B cell (primary cell): ENCODE measurements at regions not wholly inside any gene's neighbourhood (a gene's known extent, or its start where the extent isn't known, plus 50 kb on each side); places are given as distances from the start of the nearest gene placed in this dataset.

Source experiments
- ATAC-seq: fragments of 200-7000 bp; cut with Tn5 transposase; one replicate; pipeline ENCODE4 v1.10.0; 2021; ENCODE audit warnings: low read depth, mild to moderate bottlenecking, moderate number of reproducible peaks, moderate library complexity
- CTCF ChIA-PET: fragments of 350-600 bp; sonication (Branson Sonifier 250); formaldehyde crosslinking; loops from one replicate; lab custom pipeline; 2021; ENCODE audit warnings: antibody characterized with exemption, inconsistent platforms; lab: Charles Lee
- POLR2A ChIA-PET: fragments of 350-600 bp; sonication (Branson Sonifier 250); formaldehyde crosslinking; loops from one replicate; lab custom pipeline; 2021; ENCODE audit warnings: antibody characterized with exemption; lab: Charles Lee
- DNase-seq: peaks from one replicate; pipeline ENCODE4 v3.0.0; 2013
- H2AFZ ChIP-seq: 2 replicates; pipeline ENCODE4 v1.6.1; 2012; ENCODE audit warnings: mild to moderate bottlenecking, low read depth, low read length; ENCODE audit not compliant: insufficient read depth, poor library complexity, severe bottlenecking
- H3K27ac ChIP-seq, 2 donors: 1 replicate in 1 of 2; 2 replicates in 1 of 2; pipeline ENCODE4 v1.5.1; 2012 to 2013; ENCODE audit warnings: low read length in 2 of 2, mild to moderate bottlenecking in 2 of 2, moderate library complexity in 1 of 2
- H3K27me3 ChIP-seq, 4 experiments: fragments of 200-600 bp in 1 of 4; sonication (generic) in 1 of 4; replicated peaks in 1 of 4; 1 replicate in 2 of 4; 2 replicates in 2 of 4; pipeline versions ENCODE4 v1.6.1 to v1.7.0; 2013 to 2016; ENCODE audit warnings: low read length in 3 of 4, mild to moderate bottlenecking in 2 of 4, mixed read lengths in 1 of 4, moderate library complexity in 1 of 4; ENCODE audit not compliant: insufficient read depth in 4 of 4, control insufficient read depth in 3 of 4; ENCODE audit errors: control extremely low read depth in 1 of 4
- H3K36me3 ChIP-seq, 2 experiments: replicated peaks in 1 of 2; 1 replicate in 1 of 2; 2 replicates in 1 of 2; pipeline versions ENCODE4 v1.6.1 to v1.7.1; 2013; ENCODE audit warnings: low read length in 1 of 2; ENCODE audit not compliant: insufficient read depth in 2 of 2, control insufficient read depth in 1 of 2; ENCODE audit errors: control extremely low read depth in 1 of 2, extremely low read depth in 1 of 2
- H3K4me1 ChIP-seq, 2 donors: fragments of 200-600 bp in 1 of 2; sonication (generic) in 1 of 2; 1 replicate in 1 of 2; 2 replicates in 1 of 2; pipeline versions ENCODE4 v1.5.1 to v1.6.1; 2013 to 2017; ENCODE audit warnings: low read length in 2 of 2; ENCODE audit not compliant: control insufficient read depth in 2 of 2, insufficient read depth in 2 of 2
- H3K4me2 ChIP-seq: replicated peaks from 2 replicates; pipeline ENCODE3; 2012; ENCODE audit warnings: mild to moderate bottlenecking, low read depth, low read length; ENCODE audit not compliant: poor library complexity, severe bottlenecking
- H3K4me3 ChIP-seq, 5 experiments: fragments of 200-600 bp in 1 of 5; sonication (generic) in 1 of 5; 1 replicate in 3 of 5; 2 replicates in 2 of 5; pipeline versions ENCODE4 v1.5.1 to v1.7.0; 2011 to 2016; ENCODE audit warnings: low read length in 4 of 5, mild to moderate bottlenecking in 4 of 5, low read depth in 2 of 5, control low read depth in 1 of 5, moderate library complexity in 1 of 5; ENCODE audit not compliant: insufficient read depth in 1 of 5; ENCODE audit errors: control extremely low read depth in 1 of 5, extremely low read depth in 1 of 5
- H3K79me2 ChIP-seq: fragments of 200-600 bp; sonication (generic); one replicate; pipeline ENCODE4 v1.6.0; 2016; ENCODE audit warnings: low read length; ENCODE audit not compliant: control insufficient read depth, insufficient read depth
- H3K9ac ChIP-seq: fragments of 200-600 bp; sonication (generic); 2 replicates; pipeline ENCODE4 v1.6.1; 2017; ENCODE audit warnings: mild to moderate bottlenecking, low read length, moderate library complexity
- H3K9me3 ChIP-seq, 3 donors: one replicate each; pipeline versions ENCODE4 v1.6.1 to v1.7.1; 2013; ENCODE audit warnings: low read length in 2 of 3; ENCODE audit not compliant: control insufficient read depth in 2 of 3, insufficient read depth in 1 of 3; ENCODE audit errors: control extremely low read depth in 1 of 3
- H4K20me1 ChIP-seq: 2 replicates; pipeline ENCODE4 v1.6.0; 2012; ENCODE audit warnings: mild to moderate bottlenecking, low read length; ENCODE audit not compliant: insufficient read depth, control insufficient read depth, poor library complexity, severe bottlenecking
- H3K27ac Mint-ChIP-seq: one replicate; pipeline ENCODE4 v1.8.0; 2021; ENCODE audit warnings: mixed read lengths
- H3K27me3 Mint-ChIP-seq: one replicate; pipeline ENCODE4 v1.8.0; 2021; ENCODE audit warnings: mixed read lengths
- H3K4me1 Mint-ChIP-seq: one replicate; pipeline ENCODE4 v1.8.0; 2021; ENCODE audit warnings: mixed read lengths
- H3K4me3 Mint-ChIP-seq: one replicate; pipeline ENCODE4 v1.8.0; 2021; ENCODE audit warnings: mixed read lengths
- H3K9me3 Mint-ChIP-seq: one replicate; pipeline ENCODE4 v1.8.0; 2022; ENCODE audit warnings: mixed read lengths; ENCODE audit not compliant: insufficient read depth
- CTCF ChIP-seq: fragments of 200-600 bp; IDR thresholded peaks from one replicate; pipeline ENCODE4 v1.8.0; 2022; ENCODE audit warnings: antibody characterized with exemption, mild to moderate bottlenecking
- EZH2 ChIP-seq: IDR thresholded peaks from 2 replicates; pipeline ENCODE4 v1.6.1; 2012; ENCODE audit warnings: borderline replicate concordance, low read depth, mild to moderate bottlenecking, moderate library complexity, low read length; ENCODE audit not compliant: insufficient read depth, poor library complexity, severe bottlenecking
- WGBS: methylation state at CpG from one replicate; pipeline ENCODE4 v1.1.5; 2013; ENCODE audit warnings: missing lambda C conversion rate; ENCODE audit not compliant: insufficient coverage; 5-methylcytosine and 5-hydroxymethylcytosine counted together
- intact Hi-C: fragments of 100-400 bp; cut with micrococcal nuclease; formaldehyde crosslinking; loops from one replicate; pipeline ENCODE4 v1.10.0; 2022

- POLR2A ChIA-PET: no interaction called here
- H3K4me1 Mint-ChIP-seq: no peaks in the 10 kb centered on the region
- H3K36me3 ChIP-seq: no peaks in the 10 kb centered on the region
- H3K4me3 ChIP-seq: no peak overlapping the region
- no peak for DNase-seq
- H3K27ac ChIP-seq: no peak overlapping the region
- no peak overlapping the region for H3K4me3 Mint-ChIP-seq
- peaks cover 11% of the 10 kb centered on the region for H3K27me3 Mint-ChIP-seq
- no peak overlapping the region for H3K4me2 ChIP-seq
- H2AFZ ChIP-seq: no peak overlapping the region
- H3K9me3 Mint-ChIP-seq: no peaks in the 10 kb centered on the region
- H3K4me1 ChIP-seq: no peaks in the 10 kb centered on the region
- TF ChIP-seq EZH2 (no peak), CTCF (no peak)
- CTCF ChIA-PET: no interaction called here
- H3K9me3 ChIP-seq: no peaks in the 10 kb centered on the region
- intact Hi-C loops: no loop called here
- no peaks in the 10 kb centered on the region for H3K79me2 ChIP-seq
- H3K9ac ChIP-seq: no peak overlapping the region
- H3K27ac Mint-ChIP-seq: no peak overlapping the region
- no peak for ATAC-seq
- H3K27me3 ChIP-seq: peaks cover 0 to 2% (median 1%) of the 10 kb centered on the region in 4 experiments
- 78% methylated on average over 3 of the region's 4 CpGs for WGBS
- no peaks in the 10 kb centered on the region for H4K20me1 ChIP-seq
Measured at GRCh38 chr3:41094351-41094750, 105.0 kb upstream of the CTNNB1 start.

DNA sequence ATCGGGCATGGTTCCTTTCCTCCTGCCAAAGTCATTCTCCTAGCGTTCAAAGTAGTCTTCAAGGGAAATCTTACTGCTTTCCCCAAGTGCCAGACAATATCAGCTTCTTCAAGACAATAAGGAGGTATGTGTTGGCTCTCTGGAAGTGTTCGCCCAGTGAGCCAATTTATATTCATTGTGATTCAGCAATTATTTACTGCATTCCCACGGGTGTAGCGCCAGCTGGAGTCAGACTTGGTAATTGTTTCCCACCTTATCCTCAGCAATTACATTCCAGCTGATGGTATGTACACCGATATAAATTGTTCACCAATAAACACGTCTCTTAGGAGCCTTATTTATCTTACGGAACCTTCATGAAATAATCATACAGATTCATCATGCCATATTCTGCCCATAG lies 103.6 kb upstream of the CTNNB1 start:
- no peak for DNase-seq
- ChIA-PET CTCF (no interaction called here), POLR2A (no interaction called here)
- Histone ChIP-seq H3K27me3 (peaks cover 0 to 2% (median 1%) of the 10 kb centered on the region in 4 experiments), H2AFZ (no peak overlapping the region), H3K79me2 (no peaks in the 10 kb centered on the region), H3K9me3 (no peaks in the 10 kb centered on the region), H3K4me3 (no peak overlapping the region), H3K4me2 (no peak overlapping the region), H3K27ac (no peak overlapping the region), H3K36me3 (no peaks in the 10 kb centered on the region), H4K20me1 (no peaks in the 10 kb centered on the region), H3K4me1 (no peaks in the 10 kb centered on the region), H3K9ac (no peak overlapping the region)
- TF ChIP-seq CTCF: no peak
- no peak for TF ChIP-seq EZH2
- H3K27me3 Mint-ChIP-seq: peaks cover 8% of the 10 kb centered on the region
- H3K27ac Mint-ChIP-seq: no peak overlapping the region
- H3K4me1 Mint-ChIP-seq: no peaks in the 10 kb centered on the region
- H3K4me3 Mint-ChIP-seq: no peak overlapping the region
- 71% methylated on average over 4 of the region's 8 CpGs for WGBS
- no peaks in the 10 kb centered on the region for H3K9me3 Mint-ChIP-seq
- ATAC-seq: no peak
- intact Hi-C loops: no loop called here
